Activated naive CD4-positive, alpha-beta T cell treated with anti-CD3 and anti-CD28 coated beads for 36 hours (primary cell): ENCODE measurements at regions not wholly inside any gene's neighbourhood (a gene's known extent, or its start where the extent isn't known, plus 50 kb on each side); places are given as distances from the start of the nearest gene placed in this dataset.

Source experiments
- CTCF ChIA-PET: fragments of 350-600 bp; sonication (Branson Sonifier 250); formaldehyde crosslinking; loops from one replicate; lab custom pipeline; 2021; ENCODE audit warnings: antibody characterized with exemption; lab: Charles Lee
- DNase-seq: peaks from one replicate; pipeline ENCODE4 v3.0.0-alpha.2; 2020
- H3K27ac Mint-ChIP-seq: one replicate; pipeline ENCODE4 v1.8.0; 2021; ENCODE audit warnings: mild to moderate bottlenecking, mixed read lengths
- H3K27me3 Mint-ChIP-seq: one replicate; pipeline ENCODE4 v1.8.0; 2021; ENCODE audit warnings: low read depth, mixed read lengths
- H3K36me3 Mint-ChIP-seq: one replicate; pipeline ENCODE4 v1.8.0; 2021; ENCODE audit warnings: low read depth, mixed read lengths
- H3K4me1 Mint-ChIP-seq: one replicate; pipeline ENCODE4 v1.8.0; 2021; ENCODE audit warnings: low read depth, mixed read lengths
- H3K4me3 Mint-ChIP-seq: one replicate; pipeline ENCODE4 v1.8.0; 2021; ENCODE audit warnings: mild to moderate bottlenecking, moderate library complexity, mixed read lengths
- H3K9me3 Mint-ChIP-seq: one replicate; pipeline ENCODE4 v1.8.0; 2021; ENCODE audit warnings: mixed read lengths
- intact Hi-C: fragments of 100-400 bp; cut with micrococcal nuclease; formaldehyde crosslinking; loops from one replicate; pipeline ENCODE4 v1.15.1; 2023

DNA sequence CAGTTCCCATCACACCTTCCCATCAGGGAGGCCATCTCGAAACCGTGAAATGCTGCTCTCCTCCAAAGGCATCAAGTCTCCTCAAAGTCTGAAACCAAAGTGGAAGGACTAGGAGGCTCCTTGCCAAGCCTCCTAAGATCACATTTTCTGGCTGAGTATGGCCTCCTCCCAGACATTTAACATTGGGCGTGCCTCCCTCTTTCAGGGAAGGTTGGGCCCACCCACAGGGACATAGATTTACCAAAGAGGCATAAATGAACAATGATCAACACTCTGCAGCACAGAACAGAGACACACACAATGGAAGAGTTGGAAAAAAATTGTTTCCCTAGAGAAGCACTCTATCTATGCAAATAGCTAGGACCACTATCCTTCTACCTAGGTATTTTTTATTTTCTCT, 381.8 kb downstream of the MAFB start:
- H3K4me1 Mint-ChIP-seq = no peaks in the 10 kb centered on the region
- CTCF ChIA-PET = no interaction called here
- H3K9me3 Mint-ChIP-seq = no peaks in the 10 kb centered on the region
- no peak overlapping the region for H3K27ac Mint-ChIP-seq
- H3K36me3 Mint-ChIP-seq = no peaks in the 10 kb centered on the region
- H3K4me3 Mint-ChIP-seq = no peak overlapping the region
- intact Hi-C loops = no loop called here
- peaks cover 6% of the 10 kb centered on the region for H3K27me3 Mint-ChIP-seq
- DNase-seq = no peak

DNA sequence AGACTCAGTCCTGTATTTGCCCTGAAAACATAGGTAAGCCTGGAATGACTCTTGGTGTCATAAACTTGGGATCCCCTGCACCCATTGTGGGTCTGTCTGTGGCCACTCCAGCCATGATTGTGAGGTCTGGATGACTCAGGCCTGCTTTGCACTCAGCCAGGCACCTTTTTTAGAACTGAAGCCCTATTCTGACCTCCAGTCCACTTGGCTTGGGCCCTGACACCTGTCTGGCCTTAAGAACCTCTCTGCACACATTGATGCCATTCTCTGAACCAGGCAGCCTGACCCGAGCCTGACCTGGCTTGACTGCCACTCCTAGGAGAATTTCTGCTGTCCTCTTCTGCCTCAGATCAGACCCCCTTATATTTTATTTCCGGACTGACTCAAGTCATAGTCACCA, 383.7 kb downstream of the MAFB start:
- no peak overlapping the region for H3K27ac Mint-ChIP-seq
- peaks cover 4% of the 10 kb centered on the region for H3K27me3 Mint-ChIP-seq
- CTCF ChIA-PET = no interaction called here
- H3K4me3 Mint-ChIP-seq = no peak overlapping the region
- no peaks in the 10 kb centered on the region for H3K9me3 Mint-ChIP-seq
- H3K4me1 Mint-ChIP-seq = no peaks in the 10 kb centered on the region
- intact Hi-C loops = no loop called here
- no peak for DNase-seq
- H3K36me3 Mint-ChIP-seq = no peaks in the 10 kb centered on the region

DNA sequence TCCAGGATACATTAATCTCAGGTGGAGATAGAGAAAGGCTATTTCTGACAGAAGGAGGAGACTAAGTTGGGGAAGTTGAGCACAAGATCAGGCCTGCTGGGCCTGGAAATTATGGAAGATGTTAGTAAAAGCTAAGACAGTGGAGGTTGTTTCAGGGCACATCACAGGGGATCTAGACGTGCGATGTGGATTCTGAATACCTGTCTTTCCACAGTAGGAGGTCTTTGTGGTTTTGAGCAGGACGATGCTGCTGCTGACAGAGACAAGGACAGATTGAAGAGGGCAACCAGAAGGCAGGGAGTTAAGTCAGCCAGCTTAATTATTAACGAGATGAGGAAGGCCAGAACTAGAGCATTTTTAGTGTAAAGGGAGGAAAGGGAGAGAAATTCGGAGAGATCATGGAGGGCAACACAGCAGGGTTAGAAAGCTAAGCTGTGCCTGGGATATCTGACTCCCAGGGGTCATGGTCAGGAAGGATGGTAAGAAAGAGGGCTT, 384.9 kb downstream of the MAFB start:
- Mint-ChIP-seq H3K9me3 (no peaks in the 10 kb centered on the region), H3K4me1 (no peaks in the 10 kb centered on the region), H3K27ac (no peak overlapping the region), H3K36me3 (no peaks in the 10 kb centered on the region), H3K4me3 (no peak overlapping the region), H3K27me3 (peaks cover 4% of the 10 kb centered on the region)
- CTCF ChIA-PET = no interaction called here
- intact Hi-C loops = no loop called here
- DNase-seq = no peak

DNA sequence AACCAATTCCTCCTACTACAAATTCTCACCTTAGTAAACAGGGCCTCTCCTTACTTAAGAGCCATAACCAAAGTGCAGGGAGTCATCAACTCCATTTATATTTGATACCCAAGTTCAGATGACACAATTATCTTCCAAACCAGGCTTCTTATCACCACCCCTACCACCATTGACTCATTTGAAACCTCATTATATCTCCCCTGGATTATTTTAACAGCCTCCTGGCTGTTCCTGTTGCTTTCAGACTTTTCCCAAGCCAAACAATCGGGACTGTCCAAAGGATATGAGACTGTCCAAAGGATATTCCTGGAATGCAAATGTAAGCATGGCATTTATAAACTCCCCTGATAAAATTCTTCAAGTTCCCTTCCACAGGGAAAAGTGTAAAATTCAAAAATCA, 394.3 kb downstream of the MAFB start:
- Mint-ChIP-seq H3K27ac (no peak overlapping the region), H3K9me3 (peaks cover 2% of the 10 kb centered on the region), H3K36me3 (no peaks in the 10 kb centered on the region), H3K27me3 (no peaks in the 10 kb centered on the region), H3K4me3 (no peak overlapping the region), H3K4me1 (no peaks in the 10 kb centered on the region)
- intact Hi-C loops = no loop called here
- DNase-seq = no peak
- CTCF ChIA-PET = no interaction called here

DNA sequence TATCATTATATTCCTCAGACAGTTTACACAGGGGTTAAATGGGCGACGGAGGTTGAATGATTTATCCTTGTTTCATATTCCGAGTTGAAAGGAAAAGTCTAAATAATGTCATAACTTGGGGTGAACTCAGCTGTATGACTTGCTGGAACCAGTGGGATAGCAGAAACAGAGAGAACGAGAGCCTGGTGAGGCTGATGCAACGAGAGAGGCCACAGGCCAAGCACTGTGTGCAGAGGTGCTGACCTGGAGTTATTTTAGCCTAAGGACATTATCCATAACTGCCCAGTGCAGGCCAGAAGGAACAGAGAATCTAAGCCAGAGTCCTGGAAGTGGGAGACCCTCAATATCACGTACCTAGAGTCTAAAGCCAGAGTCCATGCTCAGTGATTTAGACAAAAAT, 394.9 kb downstream of the MAFB start:
- Mint-ChIP-seq H3K27me3 (no peaks in the 10 kb centered on the region), H3K36me3 (no peaks in the 10 kb centered on the region), H3K4me1 (no peaks in the 10 kb centered on the region), H3K9me3 (peaks cover 2% of the 10 kb centered on the region), H3K4me3 (no peak overlapping the region), H3K27ac (no peak overlapping the region)
- intact Hi-C loops = no loop called here
- CTCF ChIA-PET = no interaction called here
- DNase-seq = no peak

DNA sequence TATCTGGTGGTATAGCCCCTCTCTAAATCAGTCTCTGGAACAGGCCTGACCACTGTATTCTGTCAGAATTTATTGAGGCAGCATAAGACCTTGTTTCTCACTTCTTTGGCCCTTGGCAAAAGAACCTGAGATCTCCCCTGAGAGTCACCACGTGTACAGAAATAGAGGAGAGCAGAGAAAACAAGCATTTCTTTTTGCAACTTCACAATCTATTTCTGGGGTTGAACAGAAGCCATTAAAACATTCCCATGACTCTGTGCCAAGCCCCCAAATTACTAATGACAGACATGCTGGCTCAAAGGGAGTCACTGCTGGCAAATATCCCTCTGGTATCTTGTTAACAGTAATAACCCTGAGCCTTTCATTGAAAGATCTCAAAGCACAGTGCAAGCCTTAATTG, 395.3 kb downstream of the MAFB start:
- Mint-ChIP-seq H3K9me3 (peaks cover 2% of the 10 kb centered on the region), H3K27me3 (no peaks in the 10 kb centered on the region), H3K27ac (no peak overlapping the region), H3K36me3 (no peaks in the 10 kb centered on the region), H3K4me1 (no peaks in the 10 kb centered on the region), H3K4me3 (no peak overlapping the region)
- intact Hi-C loops = no loop called here
- CTCF ChIA-PET = no interaction called here
- DNase-seq = no peak

DNA sequence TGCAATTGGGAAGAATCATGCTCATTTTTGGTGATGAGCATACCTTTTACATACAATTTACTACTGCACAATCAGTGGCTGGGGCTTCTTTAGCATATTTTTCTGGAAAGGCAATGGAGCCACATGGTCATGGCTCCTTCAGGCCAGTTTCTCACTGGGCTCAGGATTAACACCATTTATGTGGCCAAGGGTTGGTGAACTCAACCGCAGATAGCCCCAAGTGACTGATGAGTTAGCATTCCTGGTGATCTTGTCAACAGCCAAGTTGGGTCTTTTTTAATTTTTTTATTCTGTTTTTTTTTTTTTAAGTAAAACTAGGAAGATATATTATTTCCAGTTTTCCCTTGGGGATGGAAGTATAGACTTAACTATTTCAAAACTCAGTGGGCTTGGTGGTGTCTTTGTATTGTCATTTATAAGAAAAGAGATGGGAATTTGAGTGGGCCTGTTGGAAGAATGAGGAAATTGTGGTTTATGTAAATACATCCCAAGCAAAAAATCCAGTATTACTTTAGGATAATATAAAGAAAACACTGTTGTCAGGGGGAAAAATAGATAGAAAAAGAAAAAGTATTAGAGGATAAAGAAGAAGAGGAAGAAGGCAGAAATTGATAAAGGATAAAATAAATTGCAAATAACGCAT, 397.4 kb downstream of the MAFB start:
- no peak overlapping the region for H3K27ac Mint-ChIP-seq
- intact Hi-C loops = no loop called here
- H3K27me3 Mint-ChIP-seq = no peaks in the 10 kb centered on the region
- H3K4me3 Mint-ChIP-seq = no peak overlapping the region
- no peak for DNase-seq
- H3K9me3 Mint-ChIP-seq = peaks cover 2% of the 10 kb centered on the region
- CTCF ChIA-PET = no interaction called here
- no peaks in the 10 kb centered on the region for H3K36me3 Mint-ChIP-seq
- H3K4me1 Mint-ChIP-seq = no peaks in the 10 kb centered on the region

DNA sequence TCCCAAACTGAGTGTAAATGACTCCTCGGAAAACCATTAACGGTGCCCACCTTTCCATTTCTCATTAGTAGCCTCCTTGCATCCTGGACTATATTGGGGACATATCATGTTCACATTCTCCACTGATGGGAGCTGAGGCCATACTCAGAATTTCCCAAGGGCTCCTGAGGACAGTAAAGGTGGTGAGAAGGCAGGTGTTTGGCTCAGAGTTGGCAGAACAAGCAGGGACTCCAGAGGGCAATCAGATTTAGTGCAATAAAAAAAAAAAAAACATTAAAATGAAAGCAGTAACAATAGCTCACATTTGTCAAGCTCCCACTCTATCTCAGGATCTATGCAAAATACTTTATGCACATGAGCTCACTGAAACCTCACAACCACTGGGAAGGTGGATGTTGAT, 401.4 kb downstream of the MAFB start:
- H3K27me3 Mint-ChIP-seq = no peaks in the 10 kb centered on the region
- CTCF ChIA-PET = no interaction called here
- DNase-seq = no peak
- no peaks in the 10 kb centered on the region for H3K36me3 Mint-ChIP-seq
- no peaks in the 10 kb centered on the region for H3K9me3 Mint-ChIP-seq
- no peaks in the 10 kb centered on the region for H3K4me1 Mint-ChIP-seq
- intact Hi-C loops = no loop called here
- no peak overlapping the region for H3K4me3 Mint-ChIP-seq
- no peak overlapping the region for H3K27ac Mint-ChIP-seq

DNA sequence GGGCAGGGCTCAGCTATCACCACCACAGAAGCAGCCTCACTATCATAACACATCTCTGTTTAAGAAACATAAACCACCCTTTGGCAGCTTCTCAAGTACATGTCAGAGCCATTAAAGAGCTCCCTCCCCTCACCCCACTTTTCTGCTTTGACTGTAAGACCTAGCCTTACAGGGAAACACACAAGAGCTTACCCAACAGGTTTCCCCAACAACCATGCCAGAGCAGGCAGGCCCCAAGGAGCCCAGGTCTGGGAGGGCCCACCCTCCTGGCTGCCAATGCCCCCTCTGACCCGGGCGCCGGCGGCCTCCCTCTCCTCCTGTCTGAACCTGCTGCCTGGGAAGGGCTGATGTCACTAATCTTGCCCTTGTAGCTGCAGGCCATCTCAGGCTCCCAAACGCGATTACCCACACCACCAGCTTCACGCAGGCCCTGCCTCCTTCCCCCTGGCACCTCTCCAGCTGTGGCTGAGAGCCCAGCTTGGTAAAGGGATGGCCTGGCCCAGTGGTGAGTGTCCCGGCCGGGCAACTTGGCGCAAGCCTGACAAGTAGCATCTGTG, 402.0 kb downstream of the MAFB start:
- Mint-ChIP-seq H3K36me3 (no peaks in the 10 kb centered on the region), H3K27me3 (no peaks in the 10 kb centered on the region), H3K9me3 (no peaks in the 10 kb centered on the region), H3K4me3 (no peak overlapping the region), H3K4me1 (no peaks in the 10 kb centered on the region), H3K27ac (no peak overlapping the region)
- CTCF ChIA-PET = no interaction called here
- DNase-seq = no peak
- intact Hi-C loops = no loop called here

DNA sequence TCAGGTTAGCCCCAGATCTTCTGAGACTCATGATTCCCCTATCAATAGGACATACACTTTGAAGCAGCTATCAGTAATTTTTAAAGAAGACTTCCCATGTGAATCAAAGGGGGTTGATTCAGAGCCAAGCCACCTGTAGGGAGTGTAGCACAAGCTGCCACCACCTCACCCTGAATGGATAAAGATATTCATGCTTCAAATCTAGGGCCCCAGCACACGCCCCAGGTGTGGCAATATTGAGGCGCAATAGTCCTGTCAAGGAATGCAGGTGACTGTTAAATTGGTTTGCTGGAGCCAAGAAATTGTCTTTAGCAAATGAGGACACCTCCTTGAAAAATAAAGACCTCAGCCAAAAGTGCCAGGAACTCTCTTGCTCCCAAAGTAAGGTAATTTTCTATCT, 404.4 kb downstream of the MAFB start:
- DNase-seq = no peak
- Mint-ChIP-seq H3K4me1 (no peaks in the 10 kb centered on the region), H3K9me3 (no peaks in the 10 kb centered on the region), H3K4me3 (no peak overlapping the region), H3K27me3 (peaks cover 4% of the 10 kb centered on the region), H3K36me3 (no peaks in the 10 kb centered on the region), H3K27ac (no peak overlapping the region)
- CTCF ChIA-PET = no interaction called here
- intact Hi-C loops = no loop called here

DNA sequence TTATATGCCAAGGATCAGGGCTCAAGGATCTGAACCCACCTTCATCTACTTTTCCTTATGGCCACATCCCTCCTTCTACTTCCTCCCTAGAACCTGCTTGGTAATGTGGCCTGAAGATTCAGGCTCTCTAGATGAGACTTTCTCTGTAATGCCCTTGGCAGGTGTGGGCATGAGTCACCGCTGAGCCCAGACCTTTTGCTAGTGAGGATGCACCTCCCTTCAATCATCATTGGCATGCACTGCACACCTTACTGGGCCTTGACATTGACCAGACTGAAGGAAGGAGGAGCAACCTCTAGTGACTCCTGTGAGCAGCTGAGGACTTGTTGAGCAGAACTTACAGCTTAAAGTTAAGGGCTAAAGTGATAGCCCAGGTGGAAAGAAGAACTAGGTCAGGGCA, 405.3 kb downstream of the MAFB start:
- no peak overlapping the region for H3K27ac Mint-ChIP-seq
- no peaks in the 10 kb centered on the region for H3K9me3 Mint-ChIP-seq
- H3K4me3 Mint-ChIP-seq = no peak overlapping the region
- no peaks in the 10 kb centered on the region for H3K36me3 Mint-ChIP-seq
- peaks cover 4% of the 10 kb centered on the region for H3K27me3 Mint-ChIP-seq
- no peak for DNase-seq
- intact Hi-C loops = no loop called here
- CTCF ChIA-PET = no interaction called here
- H3K4me1 Mint-ChIP-seq = no peaks in the 10 kb centered on the region

DNA sequence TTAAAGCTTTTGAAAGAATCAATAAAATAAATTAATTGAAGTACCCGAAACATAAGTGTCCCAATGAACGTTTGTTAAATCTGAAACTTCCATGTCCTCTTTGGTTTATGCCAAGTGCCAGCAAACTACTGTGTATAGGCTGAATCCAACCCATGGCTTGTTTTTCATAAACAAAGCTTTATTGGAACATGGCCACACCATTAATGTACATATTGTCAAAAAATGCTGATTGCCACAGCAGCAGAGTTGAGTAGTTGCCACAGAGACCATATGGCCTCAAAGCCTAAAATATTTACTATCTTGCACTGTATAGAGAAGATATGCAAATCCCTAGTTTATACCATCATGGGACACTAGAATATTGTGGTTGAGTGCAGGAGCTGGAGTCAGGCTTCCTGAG, 406.1 kb downstream of the MAFB start:
- CTCF ChIA-PET = no interaction called here
- Mint-ChIP-seq H3K4me1 (no peaks in the 10 kb centered on the region), H3K27me3 (peaks cover 4% of the 10 kb centered on the region), H3K4me3 (no peak overlapping the region), H3K36me3 (no peaks in the 10 kb centered on the region), H3K27ac (no peak overlapping the region), H3K9me3 (no peaks in the 10 kb centered on the region)
- intact Hi-C loops = no loop called here
- no peak for DNase-seq

DNA sequence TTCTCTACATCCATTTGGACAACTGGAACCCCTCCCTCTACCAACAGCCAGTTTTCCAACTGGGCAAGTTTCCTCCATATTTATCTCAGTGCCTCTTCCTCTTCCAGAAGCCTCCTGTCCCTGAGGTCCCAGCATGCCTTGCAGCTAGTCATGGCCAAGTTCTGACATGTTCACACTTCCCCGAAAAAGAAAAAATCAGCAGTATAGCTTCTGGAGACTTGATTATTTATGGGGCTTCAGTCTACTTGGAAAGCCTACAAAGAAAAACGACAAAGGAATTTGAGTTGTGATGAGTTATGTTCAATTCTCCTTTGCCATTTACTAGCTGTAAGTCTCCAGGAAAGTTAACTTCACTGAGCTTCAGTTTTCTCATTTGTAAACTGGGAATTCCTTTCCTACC, 406.5 kb downstream of the MAFB start:
- peaks cover 4% of the 10 kb centered on the region for H3K27me3 Mint-ChIP-seq
- H3K36me3 Mint-ChIP-seq = no peaks in the 10 kb centered on the region
- intact Hi-C loops = no loop called here
- no peak overlapping the region for H3K27ac Mint-ChIP-seq
- CTCF ChIA-PET = no interaction called here
- H3K9me3 Mint-ChIP-seq = no peaks in the 10 kb centered on the region
- DNase-seq = no peak
- no peak overlapping the region for H3K4me3 Mint-ChIP-seq
- no peaks in the 10 kb centered on the region for H3K4me1 Mint-ChIP-seq
